ENCODE measurements at regions not wholly inside any gene's neighbourhood (a gene's known extent, or its start where the extent isn't known, plus 50 kb on each side); places are given as distances from the start of the nearest gene placed in this dataset.
A peak's percentile ranks its signal among the peaks of the same experiment; 100 is the strongest.

GRCh38 chr12:25058012-25058411, 109.1 kb upstream of the BCAT1 start:
- no peak for DNase-seq

DNA sequence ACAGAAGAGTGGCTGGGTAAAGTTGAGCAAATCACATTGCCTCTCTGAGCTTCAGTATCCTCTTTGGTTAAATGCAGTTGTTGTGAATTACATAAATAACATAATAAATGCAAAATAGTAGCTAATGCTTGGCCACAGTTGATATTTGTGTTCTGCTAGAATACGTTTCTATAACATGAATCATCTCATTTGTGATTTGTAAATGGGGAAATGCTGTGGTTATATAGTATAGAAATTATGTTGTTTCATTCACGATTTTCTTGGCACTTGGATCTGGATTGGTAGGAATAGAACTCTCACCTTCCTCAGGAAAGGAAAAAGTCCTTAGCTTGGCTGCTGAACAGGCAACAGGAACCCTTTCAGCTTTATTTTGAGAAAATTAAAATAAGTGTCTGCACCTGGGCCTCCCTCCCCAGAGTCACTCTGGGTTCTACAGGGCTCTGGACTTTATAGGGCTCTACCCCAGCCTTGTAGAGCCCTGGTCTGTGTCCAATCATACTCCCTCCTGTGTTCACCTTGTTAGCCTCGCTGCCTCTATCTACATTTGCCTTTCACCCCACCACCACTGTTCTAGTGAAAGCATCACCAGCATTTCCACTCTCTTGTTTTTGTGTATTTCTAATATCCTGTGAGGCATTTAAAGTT, 107.7 kb upstream of the BCAT1 start:
- peak; percentile 51 for DNase-seq

DNA sequence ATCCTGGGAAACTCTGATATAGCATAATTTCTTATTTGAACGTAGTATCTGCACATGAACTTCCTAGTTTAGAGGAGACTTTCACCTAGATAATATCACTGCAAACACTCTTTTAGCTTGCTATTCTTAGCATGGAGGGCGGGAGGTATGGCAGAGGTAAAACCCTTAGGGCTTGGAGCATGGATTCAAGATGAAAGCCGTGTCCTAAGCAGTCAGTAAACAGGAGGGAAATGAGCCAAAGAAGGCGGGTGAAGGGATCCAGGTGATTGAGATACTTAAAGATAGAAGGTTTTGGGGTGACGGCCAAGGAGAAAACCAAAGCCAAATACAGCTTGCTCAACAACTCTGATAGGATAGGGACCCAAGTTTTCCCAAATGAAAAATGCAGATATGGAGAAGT, 107.1 kb upstream of the BCAT1 start:
- DNase-seq = peak; percentile 75

- peak; percentile 67 for DNase-seq
These were observed 105.9 kb upstream of the BCAT1 start for GRCh38 chr12:25054783-25055144.

DNA sequence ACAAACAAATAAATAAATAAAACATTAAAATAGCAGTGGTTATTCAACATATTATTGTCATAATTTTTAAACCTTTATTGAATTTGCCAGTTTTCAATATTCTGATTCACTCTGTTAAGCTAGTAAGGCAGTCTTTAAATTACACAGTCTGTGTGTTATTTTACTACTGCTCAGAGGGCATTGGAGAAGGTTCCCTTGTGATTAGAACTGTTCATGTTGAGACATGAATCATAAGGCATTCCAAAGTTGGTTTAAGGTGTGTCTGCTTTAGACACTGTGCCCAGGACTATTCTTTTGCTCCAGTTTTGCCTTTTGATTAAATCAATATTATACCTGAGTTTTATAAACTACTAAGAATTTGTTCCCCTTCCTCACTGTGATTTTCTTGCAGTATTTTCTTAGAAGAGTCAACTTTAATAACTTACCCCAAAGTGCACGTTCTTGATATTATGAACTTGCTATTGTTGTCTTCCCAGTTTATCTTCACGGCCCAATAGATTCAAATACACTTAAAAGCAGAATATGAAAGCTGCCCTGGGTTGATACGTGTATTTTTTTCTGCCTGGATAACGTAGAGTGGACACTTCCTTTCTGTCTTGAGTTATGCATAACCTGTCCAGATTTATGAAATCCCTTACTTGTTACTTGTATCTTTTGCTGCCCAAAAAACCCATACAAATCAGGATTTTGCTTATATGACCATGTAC, 105.3 kb upstream of the BCAT1 start:
- DNase-seq = peak; percentile 72

DNA sequence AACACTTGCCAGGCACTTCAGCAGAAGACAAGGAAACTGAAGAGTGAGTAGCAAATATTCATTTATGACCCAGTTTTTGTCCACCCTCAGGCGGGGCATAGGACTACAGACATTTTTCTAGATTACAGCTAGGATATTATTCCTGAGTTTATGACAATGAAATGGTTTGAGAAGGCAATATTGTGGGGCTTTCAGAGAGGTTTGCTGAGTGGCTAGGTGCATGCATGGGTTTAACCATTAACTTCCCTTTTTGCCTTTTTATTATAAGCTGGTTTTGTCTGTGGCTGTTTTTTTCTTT, 104.0 kb upstream of the BCAT1 start:
- peak; percentile 50 for DNase-seq

GRCh38 chr12:25052196-25052913, 103.5 kb upstream of the BCAT1 start:
- peak; percentile 50 for DNase-seq

DNA sequence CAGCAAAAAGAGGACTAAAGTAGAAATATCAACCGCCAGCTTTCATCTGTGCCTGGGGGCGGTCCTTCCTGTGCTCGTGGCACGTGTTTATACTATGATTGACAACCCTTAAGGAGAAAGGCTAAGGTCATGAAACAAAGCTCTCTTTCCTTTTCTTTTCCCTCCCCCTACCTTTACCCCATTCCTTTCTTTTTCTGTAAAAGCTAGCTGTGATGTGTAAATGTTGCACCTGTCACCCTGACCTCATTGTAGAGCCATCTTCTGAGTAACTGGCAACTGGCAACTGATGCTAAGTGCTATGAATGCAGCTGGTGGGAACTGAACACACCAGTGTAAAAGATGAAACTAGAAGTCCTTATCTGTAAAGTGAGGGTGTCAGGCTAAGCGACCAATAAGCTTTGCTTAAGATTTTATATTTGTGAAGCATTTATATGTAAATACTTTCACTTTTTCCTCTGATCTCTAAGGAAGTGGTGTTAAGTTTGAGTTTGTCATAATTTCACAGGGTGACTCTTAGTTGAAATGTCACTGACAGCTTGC, 102.8 kb upstream of the BCAT1 start:
- DNase-seq = peak; percentile 41

DNA sequence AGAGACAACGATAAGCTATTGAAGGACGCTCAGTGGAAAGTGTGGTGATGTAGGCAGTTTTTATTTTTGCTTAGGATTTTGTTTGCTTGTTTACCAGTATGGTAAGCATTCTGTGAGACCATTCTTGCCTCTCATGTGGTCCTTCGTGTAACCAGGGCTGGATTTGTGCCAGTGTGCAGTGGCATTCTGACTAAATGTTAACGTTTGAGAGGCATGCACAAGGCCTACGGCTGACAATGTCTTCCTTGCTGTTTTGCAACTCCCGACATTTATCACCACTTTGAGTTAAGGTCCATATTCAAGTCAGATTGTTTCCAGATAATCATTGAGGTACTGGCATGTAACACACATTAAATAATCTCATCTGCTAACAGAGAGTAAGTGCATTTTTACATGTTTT, 102.3 kb upstream of the BCAT1 start:
- no peak for DNase-seq

DNA sequence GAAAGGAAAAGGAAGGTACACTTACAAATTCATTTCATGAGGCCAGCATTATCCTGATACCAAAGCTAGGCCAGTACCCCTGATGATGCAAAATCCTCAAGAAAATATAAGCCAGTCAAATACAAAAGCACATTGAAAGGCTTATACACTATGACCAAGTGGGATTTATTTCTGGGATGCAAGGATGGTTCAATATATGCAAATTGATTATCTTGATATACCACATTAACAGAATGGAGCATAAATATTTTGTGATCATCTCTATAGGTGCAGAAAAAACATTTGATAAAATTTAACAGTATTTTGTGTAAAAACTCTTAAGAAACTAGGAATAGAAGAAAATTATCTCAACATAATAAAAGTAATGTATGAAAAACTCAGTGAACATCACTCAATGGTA, 97.0 kb upstream of the BCAT1 start:
- DNase-seq = no peak

DNA sequence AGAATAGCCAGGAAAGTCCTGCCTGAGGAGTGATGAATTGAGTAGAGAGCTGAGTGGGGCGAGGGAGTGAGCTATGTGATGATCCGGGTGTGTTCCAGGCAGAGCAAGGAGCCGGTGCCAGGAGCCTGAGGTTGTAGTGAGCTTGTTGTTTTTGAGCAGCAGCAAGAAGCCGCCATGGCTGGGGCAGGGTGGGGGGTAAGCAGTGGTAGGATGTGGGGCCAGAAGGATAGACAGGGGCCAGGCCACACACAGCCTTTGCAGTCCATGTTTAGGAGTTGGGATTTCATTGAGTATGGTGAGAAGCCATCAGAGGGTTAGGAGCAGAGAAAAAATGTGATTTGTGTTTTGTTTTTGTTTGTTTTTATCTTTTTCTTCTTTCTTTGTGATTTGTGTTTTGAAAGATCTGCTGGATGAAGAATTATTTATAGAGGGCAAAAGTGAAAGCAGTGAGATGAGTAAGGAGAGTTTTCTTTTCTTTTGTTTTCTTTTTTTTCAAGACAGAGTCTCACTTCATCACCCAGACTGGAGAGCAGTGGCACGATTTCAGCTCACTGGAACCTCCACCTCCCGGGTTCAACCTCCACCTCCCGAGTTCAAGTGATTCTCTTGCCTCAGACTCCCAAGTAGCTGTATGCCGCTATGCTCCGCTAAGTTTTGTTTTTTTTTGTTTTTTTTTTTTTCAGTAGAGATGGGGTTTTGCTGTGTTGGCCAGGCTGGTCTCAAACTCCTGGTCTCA, 92.3 kb upstream of the BCAT1 start:
- DNase-seq = peak; percentile 3

DNA sequence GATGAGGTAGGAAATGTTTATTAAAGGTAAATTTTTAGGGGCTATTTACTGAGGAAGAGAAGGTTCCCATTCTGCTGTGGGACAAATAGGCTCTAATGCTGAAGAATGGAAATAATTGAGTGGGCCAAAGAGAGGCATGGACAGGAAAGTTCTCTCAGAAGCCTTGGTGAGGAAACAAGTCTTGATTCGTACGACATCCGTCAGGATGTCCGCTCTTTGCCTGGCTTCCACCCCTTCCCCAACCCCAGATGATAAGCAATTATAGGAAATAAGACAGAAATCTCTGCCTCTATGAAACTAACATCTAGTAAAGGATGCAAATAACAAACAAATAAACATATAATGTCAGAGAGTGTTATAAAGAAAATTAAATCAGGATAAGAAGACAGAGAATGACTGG, 91.7 kb upstream of the BCAT1 start:
- no peak for DNase-seq

GRCh38 chr12:25034676-25035075, 85.8 kb upstream of the BCAT1 start:
- DNase-seq = peak; percentile 37

- peak; percentile 76 for DNase-seq
These were observed 77.1 kb upstream of the BCAT1 start for GRCh38 chr12:25025951-25026490.

GRCh38 chr12:25025260-25025659, 76.4 kb upstream of the BCAT1 start:
- DNase-seq = peak; percentile 33

GRCh38 chr12:25023808-25024207, 74.9 kb upstream of the BCAT1 start:
- peak; percentile 17 for DNase-seq

GRCh38 chr12:25020621-25021243, 71.8 kb upstream of the BCAT1 start:
- DNase-seq = no peak

- no peak for DNase-seq
These were observed 69.2 kb upstream of the BCAT1 start for GRCh38 chr12:25018146-25018545.

DNA sequence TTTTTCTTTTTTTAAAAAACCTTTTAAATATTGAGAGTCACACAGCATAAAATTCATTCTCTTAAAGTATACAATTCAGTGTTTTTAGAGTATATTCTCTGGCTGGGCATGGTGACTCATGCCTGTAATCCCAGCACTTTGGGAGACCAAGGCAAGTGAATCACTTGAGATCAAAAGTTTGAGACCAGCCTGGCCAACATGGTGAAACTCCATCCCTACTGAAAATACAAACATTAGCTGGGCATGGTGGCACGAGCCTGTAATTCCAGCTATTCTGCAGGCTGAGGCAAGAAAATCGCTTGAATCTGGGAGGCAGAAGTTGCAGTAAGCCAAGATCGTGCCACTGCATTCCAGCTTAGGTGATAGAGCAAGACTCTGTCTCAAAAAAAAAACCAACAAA, 68.4 kb upstream of the BCAT1 start:
- no peak for DNase-seq

- no peak for DNase-seq
These were observed 66.1 kb upstream of the BCAT1 start for GRCh38 chr12:25014961-25015360.

GRCh38 chr12:25013061-25013460, 64.2 kb upstream of the BCAT1 start:
- no peak for DNase-seq

DNA sequence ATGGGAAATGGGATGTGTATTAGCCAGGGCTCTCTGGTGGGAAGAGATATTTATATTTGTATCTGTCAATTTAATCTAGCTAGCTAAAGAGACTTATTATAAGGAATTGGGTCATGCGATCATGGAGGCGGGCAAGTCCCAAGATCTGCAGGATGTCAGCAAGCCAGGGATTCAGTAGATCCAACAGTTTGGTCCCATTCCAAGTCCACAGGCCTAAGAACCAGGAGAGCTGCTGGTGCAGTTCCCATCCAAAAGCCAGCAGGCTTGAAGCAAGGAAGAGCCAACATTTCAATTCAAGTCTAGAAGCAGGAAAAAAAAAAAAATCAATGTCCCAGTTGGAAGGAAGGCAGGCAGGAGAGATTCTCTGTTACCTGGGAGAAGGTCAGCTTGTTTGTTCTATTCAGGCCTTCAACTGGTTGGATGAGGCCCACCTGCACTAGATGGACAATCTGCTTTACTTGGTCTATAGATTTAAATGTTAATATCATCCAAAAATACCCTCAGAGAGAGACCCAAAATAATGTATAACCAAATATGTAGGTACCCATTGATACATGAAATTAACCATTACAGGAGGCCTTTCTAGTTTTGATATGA, 60.7 kb upstream of the BCAT1 start:
- DNase-seq = no peak

Measured in NCI-H69 (cell line).